ENCODE measurements at regions not wholly inside any gene's neighbourhood (a gene's known extent, or its start where the extent isn't known, plus 50 kb on each side); places are given as distances from the start of the nearest gene placed in this dataset.
"Not testable (repeated sequence)": the region's sequence is repeated elsewhere in the genome, so short reads cannot be mapped to it uniquely, and the experiment has no call there.

DNA sequence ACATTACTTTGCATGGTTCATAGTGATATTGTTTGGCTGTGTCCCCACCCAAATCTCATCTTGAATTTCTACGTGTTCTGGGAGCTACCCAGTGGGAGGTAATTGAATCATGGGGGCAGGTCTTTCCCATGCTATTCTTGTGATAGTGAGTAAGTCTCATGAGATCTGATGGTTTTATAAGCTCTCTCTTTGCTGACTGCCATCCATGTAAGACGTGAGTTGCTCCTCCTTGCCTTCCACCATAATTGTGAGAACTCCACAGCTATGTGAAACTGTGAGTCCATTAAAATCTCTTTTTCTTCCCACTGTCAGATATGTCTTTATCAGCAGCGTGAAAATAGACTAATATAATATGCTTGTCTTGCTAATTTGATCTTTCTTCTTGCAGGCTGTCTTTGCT lies 200.4 kb upstream of the NOX3 start:
- no peak for DNase-seq (ENCODE audit: low read depth)

- no peak for DNase-seq (ENCODE audit: low read depth)
These were observed 198.8 kb upstream of the NOX3 start for GRCh38 chr6:155654474-155654873.

DNA sequence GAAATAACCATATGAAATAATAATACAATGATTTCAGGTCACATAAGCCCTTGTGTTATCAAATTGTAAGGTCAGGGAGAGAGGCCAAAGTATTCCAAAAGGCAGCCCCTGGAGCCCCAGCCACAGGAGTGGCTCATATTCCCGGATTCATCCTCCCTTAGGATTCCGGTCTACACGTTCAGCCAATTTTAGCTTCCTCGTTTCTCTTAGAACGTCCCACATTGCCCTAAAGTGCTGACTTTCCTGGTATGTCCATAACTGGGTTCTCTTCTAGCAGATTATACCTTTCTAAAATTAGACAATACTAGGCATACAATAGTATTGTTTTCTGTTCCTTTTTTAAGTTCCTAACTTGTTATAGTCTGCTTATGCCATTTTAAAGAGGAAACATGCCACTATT lies 192.7 kb upstream of the NOX3 start:
- no peak for DNase-seq (ENCODE audit: low read depth)

- DNase-seq (ENCODE audit: low read depth): no peak
These were observed 191.7 kb upstream of the NOX3 start for GRCh38 chr6:155647354-155647753.

DNA sequence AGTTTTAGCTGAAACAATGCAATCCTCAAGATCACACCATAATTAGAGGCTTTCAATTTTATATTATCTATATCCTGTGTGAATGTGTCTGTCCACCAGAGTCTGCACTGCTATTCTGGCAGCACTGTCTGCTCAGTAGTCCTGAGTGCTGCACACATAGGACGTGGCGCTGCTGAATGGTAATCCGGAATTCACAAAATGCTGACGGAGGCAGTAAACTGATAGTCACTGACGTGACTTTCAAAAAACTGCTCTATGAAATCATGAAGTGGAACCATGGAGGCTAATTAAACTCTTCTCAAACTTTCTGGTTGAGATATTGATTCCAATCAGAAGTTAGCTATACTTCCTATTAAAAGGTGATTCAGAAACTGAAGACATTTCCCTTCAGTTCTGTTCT lies 190.8 kb upstream of the NOX3 start:
- no peak for DNase-seq (ENCODE audit: low read depth)

GRCh38 chr6:155645325-155645724 lies 189.7 kb upstream of the NOX3 start:
- DNase-seq (ENCODE audit: low read depth): no peak

GRCh38 chr6:155641603-155642002 lies 186.0 kb upstream of the NOX3 start:
- no peak for DNase-seq (ENCODE audit: low read depth)

DNA sequence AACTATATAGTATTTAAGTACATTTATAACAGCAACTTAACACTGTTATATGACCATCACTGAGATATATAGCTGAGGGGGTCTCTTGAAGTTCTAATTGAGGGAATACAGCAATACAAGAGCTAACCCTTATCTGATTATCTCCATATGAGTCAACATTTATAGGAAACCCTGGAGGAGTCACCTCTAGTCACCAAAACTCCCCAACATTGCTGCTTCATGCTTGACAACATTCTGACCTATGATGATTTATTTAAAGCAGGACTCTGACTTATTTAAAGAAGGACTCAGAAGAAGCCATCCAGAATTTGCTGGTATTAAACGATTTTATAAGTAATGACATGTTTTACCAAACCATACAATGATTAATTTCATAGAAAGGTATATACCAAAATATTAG lies 182.6 kb upstream of the NOX3 start:
- no peak for DNase-seq (ENCODE audit: low read depth)

- no peak for DNase-seq (ENCODE audit: low read depth)
These were observed 179.8 kb upstream of the NOX3 start for GRCh38 chr6:155635416-155635815.

DNA sequence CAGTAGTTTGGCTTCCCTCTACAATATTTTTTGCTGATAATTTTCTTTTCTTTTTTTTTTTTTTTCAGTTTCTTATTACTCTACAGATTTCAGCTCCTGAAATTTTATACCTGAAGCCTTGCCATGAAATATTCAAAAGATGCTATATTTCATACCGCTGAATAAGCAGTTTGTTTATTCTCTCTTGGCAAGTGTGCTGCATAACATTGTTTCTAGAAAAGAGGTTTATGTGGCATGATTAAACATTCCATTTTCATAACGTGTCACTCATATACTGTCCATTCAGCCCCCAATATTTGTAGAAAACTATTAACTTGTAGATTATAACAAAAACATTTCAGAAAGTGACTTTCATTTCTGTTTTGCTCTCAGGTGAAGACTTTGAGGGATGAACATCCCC lies 174.4 kb upstream of the NOX3 start:
- DNase-seq (ENCODE audit: low read depth): no peak

DNA sequence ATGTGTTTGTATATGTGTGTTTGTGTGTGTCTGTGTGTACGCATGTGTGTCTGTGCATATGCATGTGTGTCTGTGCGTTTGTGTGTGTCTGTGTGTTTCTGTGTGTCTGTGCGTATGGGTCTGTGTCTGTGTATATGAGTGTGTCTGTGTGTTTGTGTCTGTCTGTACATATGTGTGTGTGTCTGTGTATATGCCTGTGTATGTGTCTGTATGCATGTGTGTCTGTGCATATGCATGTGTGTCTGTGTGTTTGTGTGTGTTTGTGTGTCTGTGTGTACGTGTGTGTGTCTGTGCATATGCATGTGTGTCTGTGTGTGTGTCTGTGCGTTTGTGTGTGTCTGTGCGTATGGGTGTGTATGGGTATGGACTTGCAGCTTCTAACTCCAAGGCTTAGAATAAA lies 174.0 kb upstream of the NOX3 start:
- DNase-seq (ENCODE audit: low read depth): no peak

GRCh38 chr6:155628306-155628705 lies 172.7 kb upstream of the NOX3 start:
- no peak for DNase-seq (ENCODE audit: low read depth)

- not testable (repeated sequence) for DNase-seq (ENCODE audit: low read depth)
These were observed 172.1 kb upstream of the NOX3 start for GRCh38 chr6:155627722-155628212.

- DNase-seq (ENCODE audit: low read depth): no peak
These were observed 168.0 kb upstream of the NOX3 start for GRCh38 chr6:155623450-155624178.

DNA sequence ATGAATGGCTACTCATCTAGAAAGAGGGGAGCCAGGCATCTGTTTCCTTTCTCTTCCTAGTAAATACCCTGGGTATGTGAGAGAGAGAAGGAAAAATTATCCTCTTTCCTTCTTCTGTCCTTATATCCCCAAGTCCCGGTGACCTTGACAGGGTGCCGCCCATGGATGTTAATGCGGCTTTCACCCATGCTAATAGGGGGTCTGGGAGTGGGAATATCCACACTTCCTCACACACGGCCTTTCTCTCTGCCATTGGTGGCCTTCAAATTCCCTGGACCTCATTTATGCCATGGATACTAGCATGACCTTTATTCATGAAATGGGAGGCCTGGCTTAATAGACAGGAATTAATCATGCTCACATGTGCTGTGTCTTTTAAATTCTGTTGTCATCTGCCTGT lies 159.0 kb upstream of the NOX3 start:
- no peak for DNase-seq (ENCODE audit: low read depth)

DNA sequence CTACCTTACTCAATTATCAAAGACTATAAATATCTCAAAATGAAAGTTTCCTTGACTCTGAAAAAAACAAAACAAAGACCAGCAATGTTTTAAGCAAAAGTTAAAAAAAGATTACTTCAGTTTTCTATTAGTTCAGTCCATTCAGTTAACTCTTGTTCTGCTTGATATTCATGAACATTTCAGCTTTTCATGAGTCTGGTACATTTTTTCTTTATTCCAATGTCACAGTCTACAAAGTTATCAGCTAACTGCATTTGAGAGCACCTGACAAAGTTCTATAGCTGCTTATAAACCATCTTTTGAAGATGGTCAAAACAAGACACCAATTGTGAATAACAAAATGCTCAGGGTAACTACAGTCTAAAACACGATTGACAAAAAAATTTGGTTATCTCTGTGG lies 156.1 kb upstream of the NOX3 start:
- no peak for DNase-seq (ENCODE audit: low read depth)

DNA sequence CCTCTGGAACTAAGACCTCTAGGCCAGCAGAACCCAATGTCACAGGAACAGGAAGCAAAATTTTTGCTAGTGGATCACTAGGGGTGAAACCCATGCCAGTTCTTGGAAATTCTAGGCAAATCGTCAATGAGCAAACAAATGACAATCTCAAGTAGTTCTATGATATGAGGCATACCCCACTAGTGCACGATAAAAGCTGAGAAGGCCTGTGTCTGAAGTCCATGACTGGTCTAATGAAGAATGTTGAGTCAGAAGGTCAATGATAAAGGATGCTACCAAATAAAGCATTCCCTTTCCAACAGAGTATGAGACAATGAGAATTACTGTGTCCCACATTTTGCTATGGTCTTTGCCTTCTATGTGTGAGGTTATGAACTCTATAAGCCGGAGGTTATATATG lies 149.4 kb upstream of the NOX3 start:
- DNase-seq (ENCODE audit: low read depth): no peak

DNA sequence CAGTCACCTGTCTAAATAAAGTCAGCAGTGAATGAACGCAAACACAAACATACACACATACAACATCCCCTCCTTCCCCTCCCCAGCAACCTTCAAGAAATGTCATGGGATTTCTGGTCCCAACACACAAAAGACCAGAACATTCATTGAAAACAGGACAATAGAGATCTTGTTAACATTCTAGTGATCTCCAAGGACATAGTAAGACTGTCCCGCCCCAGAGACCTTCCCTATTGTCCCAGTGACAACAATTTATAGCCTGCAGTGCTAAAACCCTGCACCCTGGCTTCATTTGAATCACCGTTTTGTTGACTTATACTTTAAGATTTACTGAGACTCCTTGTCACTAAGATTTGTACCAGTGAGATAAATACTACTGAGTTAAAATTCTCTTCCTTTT lies 143.9 kb upstream of the NOX3 start:
- no peak for DNase-seq (ENCODE audit: low read depth)

- DNase-seq (ENCODE audit: low read depth): no peak
These were observed 143.5 kb upstream of the NOX3 start for GRCh38 chr6:155599160-155599559.

- no peak for DNase-seq (ENCODE audit: low read depth)
These were observed 139.6 kb upstream of the NOX3 start for GRCh38 chr6:155595284-155595683.

DNA sequence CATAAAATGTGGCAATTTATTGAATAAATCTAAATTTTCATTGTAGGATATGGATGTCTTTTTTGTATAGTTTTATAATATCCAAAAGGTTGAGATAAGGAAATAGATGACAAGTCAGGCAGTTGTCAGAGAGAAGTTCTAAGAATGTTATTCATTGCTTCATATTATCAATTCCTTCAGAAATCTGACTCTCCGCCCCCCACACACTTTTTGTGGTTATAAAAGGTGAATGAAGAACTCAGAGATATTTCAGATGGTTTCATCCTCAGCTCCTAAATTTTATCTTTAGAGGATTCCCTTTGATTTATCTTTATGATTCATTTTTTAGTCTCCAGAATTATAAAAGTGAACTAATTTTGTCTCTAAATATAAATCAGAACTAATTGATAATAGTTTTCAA lies 136.1 kb upstream of the NOX3 start:
- no peak for DNase-seq (ENCODE audit: low read depth)

- DNase-seq (ENCODE audit: low read depth): no peak
These were observed 133.6 kb upstream of the NOX3 start for GRCh38 chr6:155589190-155589589.

- no peak for DNase-seq (ENCODE audit: low read depth)
These were observed 132.2 kb upstream of the NOX3 start for GRCh38 chr6:155587817-155588216.

DNA sequence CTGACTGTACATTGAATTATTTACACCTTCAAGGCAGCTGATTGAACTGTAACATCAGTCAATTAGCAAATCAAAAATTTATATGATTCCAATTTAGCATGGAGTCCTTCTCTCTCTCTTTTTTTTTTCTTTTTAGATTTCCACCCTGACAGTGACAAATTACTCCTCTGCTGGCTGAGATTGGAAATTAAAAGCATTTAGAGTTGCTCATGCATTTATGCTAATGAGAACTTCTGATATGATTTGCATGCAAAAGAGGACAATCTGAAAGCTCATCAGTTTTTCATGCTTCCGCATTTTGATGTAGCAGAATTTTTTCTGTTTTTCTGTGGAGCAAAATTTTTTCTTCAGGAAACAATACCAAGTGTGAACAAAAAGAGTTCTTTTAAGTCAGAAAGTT lies 130.5 kb upstream of the NOX3 start:
- DNase-seq (ENCODE audit: low read depth): no peak

Measured in amniotic epithelial cell (primary cell).